ENCODE measurements at regions not wholly inside any gene's neighbourhood (a gene's known extent, or its start where the extent isn't known, plus 50 kb on each side); places are given as distances from the start of the nearest gene placed in this dataset.

- no peak for TF ChIP-seq CTCF (IDR thresholded peaks at IDR 0.05)
- no peak for TF ChIP-seq POLR2A (IDR thresholded peaks at IDR 0.05)
Measured at GRCh38 chr1:29985606-29985945, 737.8 kb downstream of the MATN1 start.

All from thyroid gland (tissue), 4 donors.